ENCODE measurements at regions not wholly inside any gene's neighbourhood (a gene's known extent, or its start where the extent isn't known, plus 50 kb on each side); places are given as distances from the start of the nearest gene placed in this dataset.

DNA sequence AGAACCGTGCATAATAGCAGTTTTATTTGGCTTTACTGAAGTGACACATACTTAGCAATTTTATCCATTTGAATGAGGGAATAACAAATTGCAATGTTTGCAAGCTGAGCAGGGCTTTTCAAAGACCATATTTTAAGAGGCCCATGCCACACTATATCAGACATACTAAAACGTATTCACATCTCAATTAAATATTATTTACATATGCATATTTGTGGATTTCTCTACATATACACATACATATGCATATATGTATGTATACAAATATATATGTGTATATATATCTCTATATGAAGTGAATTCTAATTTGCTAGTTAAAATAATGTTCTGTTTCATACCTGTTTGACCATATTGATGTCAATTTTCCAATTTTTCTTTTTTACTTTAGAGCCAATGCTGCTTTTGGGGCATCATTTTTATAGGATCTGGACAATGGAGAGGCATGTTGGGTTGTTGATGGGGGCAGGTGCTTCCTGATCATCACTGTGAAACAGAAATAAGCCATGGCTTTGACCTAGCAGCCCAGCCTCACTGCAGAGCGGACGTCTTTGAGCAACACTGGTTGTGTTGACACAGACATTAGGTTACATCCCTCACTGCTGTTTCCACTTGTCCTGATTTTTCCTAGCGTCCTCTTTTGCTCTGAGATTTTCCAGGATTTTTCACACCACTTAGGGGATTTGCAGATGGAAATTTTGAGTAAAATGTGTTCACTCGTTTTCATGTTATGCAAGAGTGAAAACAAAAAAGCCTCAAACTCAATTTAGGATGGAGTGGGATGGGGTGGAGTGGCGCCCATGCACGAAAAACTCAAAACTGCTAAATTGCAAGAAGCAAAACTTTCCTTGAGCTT, 56.9 kb downstream of the RDH14 start:
- DNase-seq, result no peak

DNA sequence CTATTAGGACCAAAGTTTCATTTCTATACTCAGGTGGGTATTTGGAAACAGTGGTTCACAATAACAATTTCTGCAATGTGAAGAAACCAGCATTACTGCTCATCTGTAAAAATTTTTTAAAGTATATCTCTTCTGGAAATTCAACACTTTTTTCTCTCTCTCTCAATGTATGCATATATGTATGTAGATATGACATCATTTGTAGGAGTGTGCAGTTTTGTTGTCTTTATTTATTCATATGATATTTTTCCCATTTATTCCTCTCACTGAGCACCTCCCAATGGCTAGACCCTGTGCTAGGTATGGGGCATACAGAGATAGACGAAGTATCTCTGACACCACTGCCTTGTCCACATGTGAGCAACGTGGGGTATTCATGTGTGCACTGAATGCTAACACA, 58.3 kb downstream of the RDH14 start:
- DNase-seq, result no peak

DNA sequence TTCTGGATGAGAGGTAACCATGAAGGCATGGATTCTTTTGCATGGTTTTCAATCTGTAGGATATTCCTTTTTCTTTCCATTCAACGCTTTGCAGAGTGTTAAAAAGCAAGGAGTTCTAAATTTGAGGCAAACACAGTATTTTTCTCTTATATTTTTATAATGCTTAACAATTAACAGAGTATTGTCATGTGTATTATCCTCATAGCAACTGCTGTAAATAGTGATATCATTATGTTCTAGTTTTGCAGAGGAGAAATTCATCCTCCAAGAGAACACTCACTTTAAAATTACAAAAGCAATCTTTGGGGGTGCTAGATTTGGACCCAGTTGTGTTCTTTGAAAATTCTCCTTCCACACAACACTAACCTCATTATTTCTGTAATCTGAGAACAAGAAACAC, 58.7 kb downstream of the RDH14 start:
- DNase-seq, result no peak

DNA sequence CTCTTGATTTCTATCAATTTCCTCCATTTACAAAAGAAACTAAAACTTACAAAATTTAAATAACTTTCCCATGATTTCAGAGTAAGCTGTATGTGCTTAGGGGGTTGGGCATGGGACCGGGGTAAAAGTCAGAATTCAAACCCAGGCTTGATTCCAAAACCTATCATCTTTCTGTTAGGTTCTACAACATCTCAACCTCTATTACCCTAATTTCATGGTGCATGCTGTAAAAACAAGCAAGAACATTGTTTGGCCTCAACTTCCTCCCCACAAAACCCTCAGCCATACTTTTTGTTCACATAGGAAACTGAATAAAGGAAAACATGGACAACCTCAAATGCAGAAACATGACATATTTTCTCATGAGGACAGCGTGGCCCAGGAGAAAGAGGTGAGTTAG, 59.3 kb downstream of the RDH14 start:
- DNase-seq, result no peak

DNA sequence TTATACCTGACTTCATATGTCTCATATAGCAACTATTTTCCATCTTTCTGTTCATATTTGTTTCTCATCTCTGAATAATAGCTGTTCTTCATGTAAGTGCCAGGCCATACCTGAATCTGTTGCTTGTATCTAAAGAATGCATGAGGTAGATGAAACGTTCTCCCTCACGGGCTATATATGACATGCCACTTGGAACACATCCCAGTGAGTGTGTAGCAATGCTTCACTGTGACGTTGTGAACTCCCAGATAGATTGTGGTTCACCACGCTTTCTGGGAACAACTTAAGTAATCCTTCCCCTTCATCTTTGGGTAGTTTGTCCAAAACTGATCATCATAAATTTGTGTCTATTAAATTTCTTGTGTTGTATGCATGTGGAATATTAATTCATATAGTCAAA, 60.1 kb downstream of the RDH14 start:
- no peak for DNase-seq

DNA sequence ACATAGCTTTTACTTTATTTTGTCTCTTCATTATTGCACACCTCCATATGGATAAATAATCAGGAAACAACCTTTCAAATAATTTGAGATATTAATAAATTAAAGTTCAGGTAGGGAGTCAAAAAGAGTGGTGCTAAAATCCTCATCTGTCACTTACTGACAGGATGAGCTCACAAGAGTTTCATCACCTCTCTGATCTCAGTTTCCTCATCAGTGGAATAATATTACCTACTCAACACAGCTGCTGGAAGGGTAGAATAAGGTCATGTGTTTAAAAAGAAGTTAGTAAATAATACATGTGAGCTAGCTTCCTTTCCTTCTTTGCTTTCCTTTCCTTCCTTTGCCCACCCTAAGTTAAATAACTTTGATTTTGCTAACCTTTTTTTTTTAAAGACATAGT, 61.9 kb downstream of the RDH14 start:
- DNase-seq, result no peak

DNA sequence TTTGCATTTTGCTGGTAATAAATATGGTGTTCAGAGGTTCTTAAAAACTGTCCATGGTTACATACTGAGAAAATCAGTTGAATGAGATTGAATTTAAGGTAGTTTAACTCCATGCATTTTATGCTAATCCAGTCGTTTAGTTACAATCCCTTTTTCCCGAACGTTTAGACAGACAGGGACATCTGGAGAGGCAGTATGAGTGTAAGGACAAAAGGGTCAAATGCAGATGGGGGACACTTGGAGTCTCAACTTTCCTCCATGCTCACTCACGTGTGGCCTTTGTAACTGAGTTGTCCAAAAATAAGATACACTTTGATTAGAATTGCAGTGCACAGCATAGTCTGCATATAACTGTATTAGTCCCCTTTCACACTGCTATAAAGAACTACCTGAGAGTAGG, 63.9 kb downstream of the RDH14 start:
- no peak for DNase-seq

DNA sequence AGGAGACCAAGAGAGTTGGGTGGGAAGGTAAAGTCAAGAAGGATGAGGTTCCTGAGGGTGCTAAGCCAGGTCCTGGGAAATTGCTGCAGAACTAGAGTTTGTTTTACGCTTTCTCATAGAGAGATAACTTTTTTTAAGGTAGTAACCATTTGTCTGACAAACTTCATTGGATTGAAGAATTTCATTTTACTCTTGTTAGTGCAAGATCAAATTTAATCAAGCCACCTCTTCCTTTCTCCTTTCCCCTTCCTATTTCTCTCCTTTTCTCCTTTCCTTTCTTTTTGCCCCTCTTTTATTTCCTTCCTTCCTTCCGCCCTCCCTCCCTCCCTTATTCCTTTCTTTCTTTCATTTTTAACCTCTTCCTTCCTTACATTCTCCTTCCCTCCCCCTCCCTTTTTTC, 65.4 kb downstream of the RDH14 start:
- no peak for DNase-seq

DNA sequence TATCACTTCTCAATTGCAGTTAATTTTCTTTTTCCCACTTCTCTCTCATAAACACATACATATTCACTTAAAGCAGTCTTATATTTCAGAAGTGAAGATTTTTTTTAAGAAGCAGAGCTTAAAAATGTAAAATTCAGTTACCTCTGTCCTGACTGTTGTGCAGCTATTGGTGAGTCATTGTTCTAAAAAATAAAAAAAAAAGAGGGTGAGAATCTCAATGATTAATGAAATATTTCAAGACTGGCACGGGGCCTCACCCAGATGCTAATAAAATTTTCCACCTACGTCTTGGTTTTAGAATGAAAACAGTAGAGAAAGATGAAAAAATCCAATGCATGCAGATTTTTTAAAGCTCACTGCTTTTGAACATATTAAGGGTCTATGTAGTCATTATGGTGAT, 67.7 kb downstream of the RDH14 start:
- DNase-seq, result no peak

DNA sequence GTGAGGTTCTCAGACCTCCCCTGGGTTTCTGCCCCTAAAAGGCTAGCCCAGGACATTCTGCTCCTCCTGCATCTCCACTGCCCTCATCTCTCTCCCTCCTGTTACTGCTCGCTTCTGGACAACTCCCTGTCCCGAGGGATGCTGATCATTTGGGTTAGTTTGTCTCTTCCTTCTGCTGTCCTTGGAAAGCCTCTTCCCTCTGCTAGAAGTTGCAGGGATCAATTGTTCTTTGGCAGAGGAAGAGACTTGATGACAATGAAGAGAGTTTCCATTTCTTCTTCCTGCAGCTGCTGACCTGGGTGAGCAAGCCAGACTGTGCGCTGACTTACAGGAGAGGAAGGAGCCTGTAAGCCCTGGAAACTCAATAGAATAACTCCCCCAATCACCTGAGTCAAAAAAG, 68.9 kb downstream of the RDH14 start:
- DNase-seq, result no peak

DNA sequence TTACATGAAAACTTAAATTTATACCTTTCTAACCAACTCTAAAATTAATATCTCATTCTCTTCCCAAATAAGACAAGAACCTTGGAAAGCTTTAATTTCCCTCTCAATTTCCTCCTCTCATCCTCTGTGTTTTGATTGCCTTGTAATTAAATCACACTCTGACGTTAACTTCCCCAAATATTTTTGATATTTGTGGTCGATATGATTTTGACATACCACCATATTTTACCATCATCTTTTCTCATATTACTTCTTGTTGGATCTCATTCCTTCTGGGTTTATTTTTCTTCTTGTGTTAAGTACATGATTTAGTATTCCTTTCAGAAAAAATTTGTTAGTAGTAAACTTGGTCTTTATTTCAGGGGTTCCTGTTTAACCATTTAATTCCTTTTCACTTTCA, 69.6 kb downstream of the RDH14 start:
- DNase-seq, result no peak

DNA sequence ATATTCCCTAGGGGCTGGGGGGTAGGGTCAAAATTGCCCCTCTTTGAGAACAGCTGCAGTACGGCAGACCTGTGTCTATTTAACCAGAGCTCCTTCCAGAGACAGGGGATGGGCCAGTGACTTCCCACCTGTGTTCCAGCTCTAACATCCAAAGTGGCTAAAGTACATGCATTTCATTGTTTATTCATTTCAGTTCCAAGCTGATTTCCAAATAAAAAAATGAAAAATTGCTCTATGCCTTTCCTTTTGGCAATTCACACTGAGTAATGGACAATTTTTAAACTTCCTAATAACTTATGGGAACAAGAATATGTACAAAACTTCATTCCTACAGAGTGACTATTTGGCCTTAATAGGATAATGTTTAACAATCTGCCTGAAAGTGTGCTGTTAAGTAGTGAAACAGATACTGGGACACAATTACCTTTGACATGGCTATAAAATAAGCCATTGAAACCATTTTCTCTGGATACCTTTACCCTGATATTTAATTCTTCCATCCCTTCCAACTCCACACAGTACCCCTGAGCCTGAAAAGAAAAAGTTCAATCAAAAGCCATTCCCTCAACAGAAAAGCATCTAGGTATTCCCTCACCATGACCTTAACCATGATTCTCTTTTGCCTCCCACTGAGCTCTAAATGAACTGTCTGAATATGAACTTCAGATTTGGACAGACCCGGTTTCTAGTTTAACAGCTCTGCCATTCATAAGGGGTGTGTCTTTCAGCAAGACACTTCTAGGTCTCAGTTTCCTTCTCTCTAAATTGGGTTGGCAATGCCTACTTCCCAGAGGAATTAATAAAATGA, 73.1 kb downstream of the RDH14 start:
- DNase-seq, result no peak

DNA sequence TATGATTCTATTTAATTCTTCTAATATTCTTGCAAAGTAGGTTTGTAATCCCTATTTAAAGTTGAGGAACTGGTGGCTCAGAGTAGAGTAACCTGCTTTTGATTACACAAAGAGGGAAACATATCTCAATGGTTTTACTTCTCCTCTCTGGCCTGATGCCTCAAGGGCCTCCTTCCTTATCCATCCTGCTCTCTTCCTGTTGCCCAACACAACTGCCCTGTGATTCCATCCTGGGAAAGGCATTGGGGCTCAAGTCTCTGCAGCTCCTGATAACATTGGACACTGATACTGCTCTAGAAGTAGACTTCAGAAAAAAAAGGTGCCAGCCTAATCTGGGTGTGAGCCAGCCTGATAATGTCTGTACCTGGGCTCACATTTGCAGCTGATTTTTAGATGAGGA, 75.8 kb downstream of the RDH14 start:
- no peak for DNase-seq

DNA sequence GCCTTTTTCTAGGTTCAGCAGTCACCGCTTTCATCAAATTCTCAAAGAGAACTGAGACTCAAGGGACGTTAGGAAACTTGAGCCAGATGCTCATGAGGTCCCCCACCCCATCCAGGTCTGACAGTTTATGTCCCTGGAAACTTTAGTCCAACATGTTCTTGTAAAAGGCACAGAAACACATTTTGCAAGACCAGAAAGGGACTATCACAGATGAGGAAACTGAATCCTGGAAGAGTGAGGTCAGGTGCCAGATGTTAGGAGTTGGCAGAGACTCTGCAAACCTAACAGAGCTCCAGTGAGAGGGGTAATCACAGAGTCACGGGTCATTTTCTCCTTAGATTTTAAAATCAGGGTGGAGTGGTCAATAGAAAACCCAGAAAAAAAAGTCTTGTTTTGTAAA, 76.6 kb downstream of the RDH14 start:
- no peak for DNase-seq

DNA sequence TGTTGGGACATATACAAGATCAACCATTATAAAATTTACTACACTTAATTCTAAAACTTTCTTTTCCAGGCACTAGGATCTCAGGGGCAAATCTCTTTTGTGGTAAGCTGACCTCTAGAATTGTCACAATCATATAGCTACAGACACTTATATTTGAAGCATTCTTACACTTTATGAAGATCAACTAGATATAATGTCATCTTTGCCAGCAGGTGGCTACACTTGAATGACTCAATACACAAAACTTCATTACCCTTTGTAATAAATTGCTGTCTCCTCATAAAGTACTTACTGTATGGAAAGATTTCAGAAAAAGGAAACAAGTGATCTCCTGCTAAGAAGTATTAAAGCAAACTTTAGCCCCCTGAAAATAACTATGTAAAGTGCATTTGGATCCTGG, 77.8 kb downstream of the RDH14 start:
- DNase-seq, result no peak

DNA sequence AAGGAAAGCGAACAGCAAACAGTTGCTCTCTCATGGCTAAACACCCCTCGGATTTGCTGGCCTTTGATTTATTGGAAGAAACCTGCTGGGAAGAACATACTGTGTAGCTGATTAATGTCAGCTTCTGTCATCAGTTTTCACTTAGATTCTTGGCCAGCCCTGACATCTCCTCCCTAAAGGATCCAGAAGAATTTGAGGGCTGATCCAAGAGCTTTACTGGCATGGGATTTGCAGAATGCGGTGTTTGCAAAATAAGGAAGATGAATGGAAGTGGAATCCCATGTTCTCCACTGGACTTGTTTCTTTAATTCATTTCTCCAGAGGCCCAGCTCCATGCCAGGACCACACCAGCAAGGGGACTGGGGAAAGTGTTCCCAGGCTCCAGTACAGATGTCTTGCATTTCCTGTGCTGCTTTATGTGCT, 80.5 kb downstream of the RDH14 start:
- DNase-seq, result no peak

DNA sequence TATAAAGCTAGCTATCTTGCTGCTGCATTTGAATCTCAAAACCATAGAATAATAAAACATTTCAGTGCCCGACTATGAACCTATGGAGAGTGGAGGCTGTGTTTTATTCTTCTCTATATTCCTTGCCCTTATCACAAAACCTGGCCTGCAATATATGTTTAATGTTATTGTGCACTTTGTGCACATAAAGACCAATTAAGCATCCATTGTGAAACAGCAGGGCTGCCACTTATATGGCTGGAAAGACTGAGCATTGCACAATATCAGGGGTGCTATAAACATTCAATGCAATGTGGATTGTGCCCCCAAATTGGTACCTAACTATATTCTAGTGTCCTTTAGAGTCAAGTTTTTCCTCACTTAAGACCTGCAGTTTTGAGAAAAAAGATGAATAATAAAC, 83.2 kb downstream of the RDH14 start:
- no peak for DNase-seq

DNA sequence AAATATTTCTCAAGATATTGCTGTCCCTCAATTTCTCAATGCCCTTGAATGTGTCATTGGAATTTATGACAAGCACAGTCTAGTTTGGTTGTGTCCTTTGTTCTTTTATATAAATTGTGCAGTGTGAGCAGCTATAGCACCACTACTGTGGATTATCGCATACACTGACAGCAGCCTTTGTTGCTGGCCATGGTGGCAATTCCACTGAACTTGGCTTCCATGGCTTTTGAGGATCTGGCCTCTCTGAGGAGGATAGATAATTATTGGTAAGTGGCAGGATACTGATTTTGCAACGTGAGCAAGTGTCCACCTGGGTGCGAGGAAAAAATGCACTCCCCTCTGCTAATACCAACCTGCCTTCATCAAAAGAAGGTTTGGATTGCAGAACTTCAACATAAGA, 84.0 kb downstream of the RDH14 start:
- DNase-seq, result no peak

DNA sequence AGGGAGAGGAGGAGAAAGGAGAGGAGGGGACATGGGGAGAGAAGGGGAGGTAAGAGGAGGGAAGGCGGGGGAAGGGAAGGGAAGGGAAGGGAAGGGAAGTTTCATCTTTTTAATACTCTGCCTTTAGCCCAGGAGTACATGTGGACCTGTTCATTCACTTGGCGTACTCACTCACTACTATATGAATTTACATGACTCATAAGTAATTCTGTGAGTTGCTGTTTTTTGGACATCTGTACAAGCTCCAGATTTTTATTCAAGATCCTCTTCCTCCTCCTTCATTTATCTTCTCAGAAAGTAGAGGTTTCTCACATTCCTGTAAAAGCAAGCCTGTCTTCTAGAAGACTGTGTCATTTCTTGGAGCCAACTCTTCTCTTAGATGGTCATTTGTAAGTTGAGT, 84.6 kb downstream of the RDH14 start:
- no peak for DNase-seq

DNA sequence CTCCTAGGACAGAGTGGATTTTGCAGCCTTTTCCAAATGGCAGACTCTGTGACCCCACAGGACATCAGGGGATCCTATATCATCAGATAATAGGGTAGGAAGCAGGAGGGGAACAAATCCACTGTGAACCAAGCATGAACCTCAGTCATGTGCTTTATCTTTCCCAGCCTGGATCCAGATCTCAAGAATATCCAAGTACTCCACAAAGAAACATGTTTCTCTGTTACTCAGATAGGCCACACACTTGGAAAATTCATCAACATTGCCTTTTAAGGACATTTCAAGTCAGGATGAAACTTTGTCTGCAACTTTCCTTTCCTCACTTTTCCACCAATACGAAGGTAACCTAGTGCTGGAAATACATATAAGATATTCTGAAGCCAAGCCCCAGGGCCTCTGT, 85.8 kb downstream of the RDH14 start:
- no peak for DNase-seq

DNA sequence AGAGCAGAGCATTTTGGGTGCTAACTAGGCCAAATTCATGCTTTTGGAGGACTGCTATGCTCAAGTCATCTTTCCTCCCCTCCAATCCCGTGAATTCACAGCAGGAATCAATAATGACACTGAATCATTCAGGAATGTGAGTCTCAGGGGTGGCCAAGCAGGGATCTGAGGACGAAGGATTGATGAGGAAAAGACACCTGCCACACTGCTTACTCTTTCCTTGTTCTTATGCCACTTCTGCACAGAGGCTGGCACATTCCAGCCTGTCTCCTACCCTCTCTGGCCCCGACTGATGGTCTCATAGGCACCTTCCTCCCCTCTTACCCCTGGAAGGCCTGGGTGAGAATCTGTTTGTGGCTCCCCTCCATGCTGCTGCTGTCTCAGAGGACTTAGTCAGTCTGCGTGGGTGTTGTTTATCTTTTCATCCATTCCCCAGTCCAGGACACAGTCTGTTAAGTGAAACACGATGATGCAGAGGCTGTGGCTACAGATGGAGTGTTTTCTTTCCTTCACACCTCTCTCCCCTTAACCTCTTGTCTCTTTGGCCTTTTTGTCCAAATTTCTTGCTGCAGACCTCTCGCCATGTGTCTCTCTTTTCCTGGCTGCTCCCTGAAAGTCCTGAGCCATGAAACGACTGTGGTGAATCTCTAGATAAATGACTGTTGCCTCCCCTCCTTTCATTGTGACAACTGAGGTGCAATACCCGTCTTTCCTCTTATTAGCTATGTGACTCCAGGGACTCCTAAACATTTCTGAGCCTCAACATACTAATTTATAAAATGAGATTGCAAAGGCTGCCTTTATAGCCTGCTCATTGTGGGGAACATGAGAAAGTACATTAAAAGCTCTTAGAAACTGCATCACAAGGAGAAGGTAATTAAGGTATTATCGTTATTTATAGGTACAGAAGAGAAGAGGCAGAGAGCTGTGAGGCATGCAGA, 86.9 kb downstream of the RDH14 start:
- DNase-seq, result no peak

DNA sequence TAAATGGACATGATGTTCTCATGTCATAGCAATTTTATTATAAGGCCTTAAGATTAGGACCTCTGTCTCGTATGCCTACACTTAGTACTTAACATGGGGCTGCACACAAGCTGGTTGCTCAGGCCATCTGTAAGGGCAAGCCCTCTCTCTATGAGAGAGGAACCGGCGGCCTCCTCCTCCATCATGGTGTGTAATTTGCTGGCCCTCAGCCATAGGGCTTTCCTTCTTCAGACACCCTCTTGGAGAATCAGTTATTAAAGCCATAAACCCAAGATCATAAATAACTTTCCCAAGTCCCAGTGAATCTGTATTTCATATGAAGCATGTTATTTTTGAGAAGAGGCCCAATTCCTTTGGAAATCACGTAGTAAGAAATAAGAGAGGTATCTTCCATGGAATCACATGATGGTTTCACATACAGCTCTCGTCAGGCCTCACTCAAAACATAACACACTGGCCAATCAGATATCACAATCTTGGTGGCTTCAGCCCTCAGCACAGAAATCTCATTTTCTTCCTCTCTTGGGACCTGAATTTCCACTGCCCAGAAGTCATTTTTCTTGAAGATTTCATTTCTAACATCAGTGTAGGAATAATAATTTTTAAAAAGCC, 92.6 kb downstream of the RDH14 start:
- DNase-seq, result no peak

DNA sequence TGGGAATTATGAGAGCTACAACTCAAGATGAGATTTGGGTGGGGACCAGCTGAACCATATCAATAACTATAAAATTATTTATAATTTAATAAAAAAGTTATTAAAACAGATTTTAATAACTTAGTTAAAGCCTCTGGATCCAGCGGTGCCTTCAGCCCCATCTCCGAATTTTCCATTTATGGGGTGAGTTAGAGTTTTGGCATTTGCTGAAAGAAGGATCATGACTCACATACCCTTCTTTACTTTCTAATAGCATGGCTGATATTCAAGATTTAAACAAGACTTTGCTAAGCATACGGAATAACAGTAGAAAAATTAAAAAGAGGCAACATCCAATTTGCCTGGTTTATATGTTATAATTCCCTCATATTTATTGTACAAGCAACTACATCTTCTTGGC, 94.5 kb downstream of the RDH14 start:
- no peak for DNase-seq
